ENCODE measurements at regions not wholly inside any gene's neighbourhood (a gene's known extent, or its start where the extent isn't known, plus 50 kb on each side); places are given as distances from the start of the nearest gene placed in this dataset.

- TF ChIP-seq CTCF (IDR thresholded peaks at IDR 0.05) (no peak), POLR2AphosphoS5 (IDR thresholded peaks at IDR 0.05) (no peak)
Measured at GRCh38 chr2:12560618-12561017, 156.1 kb upstream of the TRIB2 start.
